OCI-LY3 (cell line): ENCODE measurements at regions not wholly inside any gene's neighbourhood (a gene's known extent, or its start where the extent isn't known, plus 50 kb on each side); places are given as distances from the start of the nearest gene placed in this dataset.

Experiments
- CTCF ChIP-seq: fragments of 200-600, 300-600 bp; sonication (generic); IDR thresholded peaks from 2 replicates; pipeline ENCODE4 v1.5.1; 2014; ENCODE audit warnings: antibody characterized with exemption, low read length, low read depth
- EZH2phosphoT487 ChIP-seq: fragments of 200-600 bp; shearing (Covaris generic); IDR thresholded peaks from 2 replicates; pipeline ENCODE4 v1.6.1; 2018; ENCODE audit warnings: antibody characterized with exemption, mixed run types, low read depth

DNA sequence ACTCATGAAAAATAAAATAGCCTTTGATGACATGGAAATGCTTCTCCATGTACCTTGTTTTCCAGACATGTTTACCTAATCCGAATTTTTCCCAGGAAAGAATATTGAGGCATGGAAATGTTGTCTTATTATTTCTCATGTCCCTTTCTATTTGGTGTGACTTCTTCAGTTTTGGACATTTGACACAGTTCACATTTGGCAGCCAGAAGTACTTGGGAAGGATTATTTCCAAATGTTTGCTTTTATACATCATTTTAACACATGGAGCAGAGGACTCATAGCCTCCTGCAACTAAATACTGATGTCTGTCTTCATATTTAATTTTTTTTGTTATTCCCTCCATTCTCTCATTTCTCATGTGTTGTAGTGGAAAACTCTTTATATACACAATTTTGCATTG lies 94.3 kb downstream of the POSTN start:
- TF ChIP-seq CTCF (no peak), EZH2phosphoT487 (no peak)
